GM12878 (cell line): ENCODE measurements at regions not wholly inside any gene's neighbourhood (a gene's known extent, or its start where the extent isn't known, plus 50 kb on each side); places are given as distances from the start of the nearest gene placed in this dataset.

Experiments
- ATAC-seq: fragments of 200-7000 bp; cut with Tn5 transposase; 3 replicates; pipeline ENCODE4 v1.9.1; 2020; ENCODE audit warnings: mild to moderate bottlenecking, moderate library complexity
- BruUV-seq: library from RNA; stranded (reverse); fragments of 400-500 nt; replicated peaks from 2 replicates; lab custom pipeline; 2021; lab: Mats Ljungman, UMichigan
- CTCF ChIA-PET: fragments of 300-600 bp; sonication (Branson Sonifier 250); formaldehyde crosslinking; extraction: SDS; loops from one replicate; lab custom pipeline; 2021; ENCODE audit warnings: inconsistent platforms; lab: Yijun Ruan, JAX
- POLR2A ChIA-PET: fragments of 350-600 bp; formaldehyde crosslinking; extraction: SDS; loops from one replicate; lab custom pipeline; 2021; ENCODE audit warnings: inconsistent platforms; lab: Charles Lee
- RAD21 ChIA-PET: fragments of 300-600 bp; sonication (Branson Sonifier 250); formaldehyde crosslinking; loops from one replicate; lab custom pipeline; 2023; ENCODE audit warnings: antibody characterized with exemption; ENCODE audit not compliant: unreplicated experiment; lab: Charles Lee
- SMC1A ChIA-PET: fragments of 300-600 bp; sonication (Branson Sonifier 250); formaldehyde crosslinking; loops from one replicate; lab custom pipeline; 2023; ENCODE audit not compliant: unreplicated experiment, uncharacterized antibody; lab: Charles Lee
- DNase-seq: peaks from one replicate; pipeline ENCODE4 v3.0.0-alpha.2; 2011; ENCODE audit warnings: low read depth, low spot score
- FAIRE-seq: peaks from 3 replicates; lab custom pipeline; 2011; peaks lifted over from hg19 to GRCh38; lab: Jason Lieb, UNC
- H2AFZ ChIP-seq: 2 replicates; pipeline ENCODE4 v1.6.0; 2011; ENCODE audit warnings: low read depth, low read length, control low read depth; ENCODE audit not compliant: control insufficient read depth
- H3K27ac ChIP-seq: 2 replicates; pipeline ENCODE4 v1.5.1; 2011; ENCODE audit warnings: control low read depth; ENCODE audit not compliant: control insufficient read depth, insufficient read depth
- H3K27me3 ChIP-seq, 2 experiments: replicated peaks in 1 of 2; 2 replicates each; pipeline versions ENCODE4 v1.6.0 to v1.6.1; 2011; ENCODE audit warnings: low read length in 1 of 2; ENCODE audit not compliant: control insufficient read depth in 2 of 2, insufficient read depth in 2 of 2
- H3K36me3 ChIP-seq, 2 experiments: 2 replicates each; pipeline ENCODE4 v1.5.1; 2011; ENCODE audit warnings: low read length in 1 of 2; ENCODE audit not compliant: control insufficient read depth in 2 of 2, insufficient read depth in 2 of 2
- H3K4me1 ChIP-seq: 2 replicates; pipeline ENCODE4 v1.6.1; 2011; ENCODE audit warnings: mild to moderate bottlenecking, low read length, moderate library complexity, mixed read lengths; ENCODE audit not compliant: control insufficient read depth, insufficient read depth
- H3K4me2 ChIP-seq: 2 replicates; pipeline ENCODE4 v1.6.0; 2011; ENCODE audit warnings: control low read depth; ENCODE audit not compliant: control insufficient read depth, insufficient read depth
- H3K4me3 ChIP-seq: fragments of 200-600 bp; sonication (generic); 2 replicates; pipeline ENCODE4 v1.5.1; 2016
- H3K79me2 ChIP-seq: 2 replicates; pipeline ENCODE4 v1.6.0; 2011; ENCODE audit warnings: low read length; ENCODE audit not compliant: control insufficient read depth, insufficient read depth
- H3K9ac ChIP-seq: 2 replicates; pipeline ENCODE4 v1.8.0; 2011; ENCODE audit warnings: low read length, control low read depth, mixed read lengths; ENCODE audit not compliant: control insufficient read depth, insufficient read depth
- H3K9me3 ChIP-seq: replicated peaks from 3 replicates; pipeline ENCODE4 v1.5.1; 2011; ENCODE audit warnings: mild to moderate bottlenecking, low read length; ENCODE audit not compliant: control insufficient read depth, insufficient read depth
- H4K20me1 ChIP-seq: 2 replicates; pipeline ENCODE4 v1.6.0; 2011; ENCODE audit not compliant: control insufficient read depth, insufficient read depth
- CBX3 ChIP-seq: fragments of 200-600 bp; sonication (generic); IDR thresholded peaks from 2 replicates; pipeline ENCODE4 v1.6.1; 2016; ENCODE audit warnings: low read depth, borderline replicate concordance
- CREB1 ChIP-seq: IDR thresholded peaks from 2 replicates; pipeline ENCODE4 v1.6.1; 2012; ENCODE audit warnings: low read depth, mild to moderate bottlenecking, inconsistent platforms
- HCFC1 ChIP-seq: fragments of 150-350 bp; IDR thresholded peaks from 2 replicates; pipeline ENCODE4 v1.6.1; 2014; ENCODE audit warnings: low read length
- HSF1 ChIP-seq: fragments of 150-350 bp; IDR thresholded peaks from 2 replicates; pipeline ENCODE4 v1.6.1; 2014; ENCODE audit warnings: mild to moderate bottlenecking, low read depth, low read length
- JUND ChIP-seq: IDR thresholded peaks from 2 replicates; pipeline ENCODE4 v1.6.1; 2012; ENCODE audit warnings: low read depth, mild to moderate bottlenecking, low read length, improper control_type of control experiment, moderate library complexity
- MXI1 ChIP-seq: fragments of 150-350 bp; IDR thresholded peaks from 2 replicates; pipeline ENCODE4 v1.6.1; 2011; ENCODE audit warnings: low read depth, mild to moderate bottlenecking, inconsistent platforms, low read length, improper control_type of control experiment
- MYB ChIP-seq: fragments of 150-350 bp; IDR thresholded peaks from 2 replicates; pipeline ENCODE4 v1.6.1; 2014; ENCODE audit warnings: mild to moderate bottlenecking, low read depth, low read length, borderline replicate concordance
- NR2C1 ChIP-seq: fragments of 450-650 bp; IDR thresholded peaks from 2 replicates; pipeline ENCODE4 v1.6.1; 2017; ENCODE audit warnings: antibody characterized with exemption, mild to moderate bottlenecking, moderate library complexity
- PAX5 ChIP-seq: IDR thresholded peaks from 2 replicates; pipeline ENCODE4 v1.6.1; 2011; ENCODE audit warnings: low read depth, low read length, borderline replicate concordance
- POLR2AphosphoS2 ChIP-seq: IDR thresholded peaks from 2 replicates; pipeline ENCODE4 v1.6.1; 2011; ENCODE audit warnings: low read depth, mild to moderate bottlenecking, low read length, improper control_type of control experiment, moderate library complexity
- SMARCA5 ChIP-seq: fragments of 450-650 bp; IDR thresholded peaks from 2 replicates; pipeline ENCODE4 v1.6.1; 2017; ENCODE audit warnings: mild to moderate bottlenecking
- ZNF207 ChIP-seq: fragments of 450-650 bp; IDR thresholded peaks from 2 replicates; pipeline ENCODE4 v1.6.1; 2014; ENCODE audit warnings: antibody characterized with exemption, mild to moderate bottlenecking, borderline replicate concordance
- ZNF384 ChIP-seq: IDR thresholded peaks from 2 replicates; pipeline ENCODE4 v1.6.1; 2012; ENCODE audit warnings: low read depth, mild to moderate bottlenecking, low read length, improper control_type of control experiment, borderline replicate concordance
- WGBS: methylation state at CpG from one replicate; pipeline ENCODE4 v1.1.6; 2016; ENCODE audit warnings: low lambda C conversion rate; ENCODE audit not compliant: insufficient replicate concordance, insufficient coverage; ENCODE audit errors: missing lambda C conversion rate; 5-methylcytosine and 5-hydroxymethylcytosine counted together
- in situ Hi-C: fragments of 300-500 bp; cut with MboI; formaldehyde crosslinking; loops from 9 replicates; pipeline ENCODE4 v1.14.3; 2018; ENCODE audit warnings: mixed read lengths
- intact Hi-C: fragments of 100-400 bp; cut with micrococcal nuclease; formaldehyde crosslinking; loops from one replicate; pipeline ENCODE4 v1.14.2; 2022; ENCODE audit not compliant: unreplicated experiment
- TF ChIP-seq, protein P1 (sequence below): IDR thresholded peaks from 2 replicates; pipeline ENCODE4 v1.6.1; 2012; ENCODE audit warnings: improper control_type of control experiment, low read depth, low read length; ENCODE audit not compliant: insufficient replicate concordance
- TF ChIP-seq, protein P2 (sequence below): IDR thresholded peaks from 2 replicates; pipeline ENCODE4 v1.6.1; 2012; ENCODE audit warnings: low read depth, low read length, improper control_type of control experiment

DNA sequence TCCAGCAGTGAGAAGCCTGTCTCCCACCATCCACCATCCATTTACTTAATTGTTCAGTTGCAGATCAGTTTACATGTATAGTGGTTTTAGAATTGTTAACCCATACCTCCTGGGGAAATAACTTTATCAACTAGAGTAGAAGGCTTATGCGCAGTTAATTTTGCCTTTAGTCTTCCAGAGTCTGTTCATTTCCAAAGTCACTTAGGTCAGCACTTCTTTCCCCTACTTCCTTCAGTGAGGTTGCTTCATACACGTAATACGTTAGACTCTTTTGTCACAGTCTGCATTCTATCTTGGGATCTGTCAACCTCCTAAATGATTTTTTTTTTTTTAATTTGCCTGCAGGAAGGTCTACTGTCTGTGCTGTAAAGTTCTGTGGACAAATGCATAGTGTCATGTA is 495.6 kb upstream of the ISX start:
- in situ Hi-C loops (no loop called here), intact Hi-C loops (no loop called here)
- POLR2A ChIA-PET = no interaction called here
- CTCF ChIA-PET = no interaction called here
- no peak overlapping the region for H3K4me2 ChIP-seq
- RAD21 ChIA-PET = no interaction called here
- no peak overlapping the region for H3K27ac ChIP-seq
- SMC1A ChIA-PET = no interaction called here
- H3K9me3 ChIP-seq = no peaks in the 10 kb centered on the region
- no peaks in the 10 kb centered on the region for H3K27me3 ChIP-seq
- no peak overlapping the region for H2AFZ ChIP-seq
- FAIRE-seq (no peak), ATAC-seq (no peak), DNase-seq (no peak)
- H3K79me2 ChIP-seq = no peaks in the 10 kb centered on the region
- no peaks in the 10 kb centered on the region for H4K20me1 ChIP-seq
- no peaks in the 10 kb centered on the region for H3K4me1 ChIP-seq
- WGBS = 98% methylated on average over 3 of the region's 3 CpGs
- no TSS peak for BruUV-seq
- no peaks in the 10 kb centered on the region for H3K36me3 ChIP-seq
- H3K9ac ChIP-seq = no peak overlapping the region
- H3K4me3 ChIP-seq = no peak overlapping the region
- TF ChIP-seq, protein P1, sequence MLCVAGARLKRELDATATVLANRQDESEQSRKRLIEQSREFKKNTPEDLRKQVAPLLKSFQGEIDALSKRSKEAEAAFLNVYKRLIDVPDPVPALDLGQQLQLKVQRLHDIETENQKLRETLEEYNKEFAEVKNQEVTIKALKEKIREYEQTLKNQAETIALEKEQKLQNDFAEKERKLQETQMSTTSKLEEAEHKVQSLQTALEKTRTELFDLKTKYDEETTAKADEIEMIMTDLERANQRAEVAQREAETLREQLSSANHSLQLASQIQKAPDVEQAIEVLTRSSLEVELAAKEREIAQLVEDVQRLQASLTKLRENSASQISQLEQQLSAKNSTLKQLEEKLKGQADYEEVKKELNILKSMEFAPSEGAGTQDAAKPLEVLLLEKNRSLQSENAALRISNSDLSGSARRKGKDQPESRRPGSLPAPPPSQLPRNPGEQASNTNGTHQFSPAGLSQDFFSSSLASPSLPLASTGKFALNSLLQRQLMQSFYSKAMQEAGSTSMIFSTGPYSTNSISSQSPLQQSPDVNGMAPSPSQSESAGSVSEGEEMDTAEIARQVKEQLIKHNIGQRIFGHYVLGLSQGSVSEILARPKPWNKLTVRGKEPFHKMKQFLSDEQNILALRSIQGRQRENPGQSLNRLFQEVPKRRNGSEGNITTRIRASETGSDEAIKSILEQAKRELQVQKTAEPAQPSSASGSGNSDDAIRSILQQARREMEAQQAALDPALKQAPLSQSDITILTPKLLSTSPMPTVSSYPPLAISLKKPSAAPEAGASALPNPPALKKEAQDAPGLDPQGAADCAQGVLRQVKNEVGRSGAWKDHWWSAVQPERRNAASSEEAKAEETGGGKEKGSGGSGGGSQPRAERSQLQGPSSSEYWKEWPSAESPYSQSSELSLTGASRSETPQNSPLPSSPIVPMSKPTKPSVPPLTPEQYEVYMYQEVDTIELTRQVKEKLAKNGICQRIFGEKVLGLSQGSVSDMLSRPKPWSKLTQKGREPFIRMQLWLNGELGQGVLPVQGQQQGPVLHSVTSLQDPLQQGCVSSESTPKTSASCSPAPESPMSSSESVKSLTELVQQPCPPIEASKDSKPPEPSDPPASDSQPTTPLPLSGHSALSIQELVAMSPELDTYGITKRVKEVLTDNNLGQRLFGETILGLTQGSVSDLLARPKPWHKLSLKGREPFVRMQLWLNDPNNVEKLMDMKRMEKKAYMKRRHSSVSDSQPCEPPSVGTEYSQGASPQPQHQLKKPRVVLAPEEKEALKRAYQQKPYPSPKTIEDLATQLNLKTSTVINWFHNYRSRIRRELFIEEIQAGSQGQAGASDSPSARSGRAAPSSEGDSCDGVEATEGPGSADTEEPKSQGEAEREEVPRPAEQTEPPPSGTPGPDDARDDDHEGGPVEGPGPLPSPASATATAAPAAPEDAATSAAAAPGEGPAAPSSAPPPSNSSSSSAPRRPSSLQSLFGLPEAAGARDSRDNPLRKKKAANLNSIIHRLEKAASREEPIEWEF = no peak
- TF ChIP-seq CBX3 (no peak), PAX5 (no peak), SMARCA5 (no peak), POLR2AphosphoS2 (no peak), HCFC1 (no peak), CREB1 (no peak), ZNF207 (no peak), MYB (no peak), MXI1 (no peak), JUND (no peak), NR2C1 (no peak), ZNF384 (no peak), HSF1 (no peak)
- TF ChIP-seq, protein P2, sequence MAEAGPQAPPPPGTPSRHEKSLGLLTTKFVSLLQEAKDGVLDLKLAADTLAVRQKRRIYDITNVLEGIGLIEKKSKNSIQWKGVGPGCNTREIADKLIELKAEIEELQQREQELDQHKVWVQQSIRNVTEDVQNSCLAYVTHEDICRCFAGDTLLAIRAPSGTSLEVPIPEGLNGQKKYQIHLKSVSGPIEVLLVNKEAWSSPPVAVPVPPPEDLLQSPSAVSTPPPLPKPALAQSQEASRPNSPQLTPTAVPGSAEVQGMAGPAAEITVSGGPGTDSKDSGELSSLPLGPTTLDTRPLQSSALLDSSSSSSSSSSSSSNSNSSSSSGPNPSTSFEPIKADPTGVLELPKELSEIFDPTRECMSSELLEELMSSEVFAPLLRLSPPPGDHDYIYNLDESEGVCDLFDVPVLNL = no peak
